Effector memory CD8-positive, alpha-beta T cell (primary cell): ENCODE measurements at regions not wholly inside any gene's neighbourhood (a gene's known extent, or its start where the extent isn't known, plus 50 kb on each side); places are given as distances from the start of the nearest gene placed in this dataset.

Experiments used
- ATAC-seq: fragments of 150-1000 bp; cut with Tn5 transposase; replicated peaks from 2 replicates; pipeline ENCODE4 v1.10.0; 2021; ENCODE audit warnings: mild to moderate bottlenecking, moderate library complexity
- DNase-seq, 3 experiments: peaks; one replicate each; pipeline ENCODE4 v3.0.0; 2021
- H3K27ac Mint-ChIP-seq, 2 donors: one replicate each; pipeline ENCODE4 v1.8.0; 2022; ENCODE audit warnings: mild to moderate bottlenecking in 2 of 2, mixed read lengths in 2 of 2, moderate library complexity in 2 of 2
- H3K27me3 Mint-ChIP-seq, 2 donors: one replicate each; pipeline ENCODE4 v1.8.0; 2022; ENCODE audit warnings: mixed read lengths in 2 of 2
- H3K36me3 Mint-ChIP-seq: one replicate; pipeline ENCODE4 v1.8.0; 2022; ENCODE audit warnings: mild to moderate bottlenecking, moderate library complexity, mixed read lengths; ENCODE audit not compliant: insufficient read depth
- H3K4me1 Mint-ChIP-seq, 2 donors: one replicate each; pipeline ENCODE4 v1.8.0; 2022; ENCODE audit warnings: low read depth in 2 of 2, mixed read lengths in 2 of 2
- H3K4me3 Mint-ChIP-seq, 2 donors: one replicate each; pipeline ENCODE4 v1.8.0; 2022; ENCODE audit warnings: mild to moderate bottlenecking in 2 of 2, mixed read lengths in 2 of 2, moderate library complexity in 2 of 2
- H3K9me3 Mint-ChIP-seq, 2 donors: one replicate each; pipeline ENCODE4 v1.8.0; 2022; ENCODE audit warnings: mixed read lengths in 2 of 2

- H3K27me3 Mint-ChIP-seq = peaks cover 31 to 34% of the 10 kb centered on the region in 2 donors
- H3K36me3 Mint-ChIP-seq = no peaks in the 10 kb centered on the region
- no peaks in the 10 kb centered on the region for H3K9me3 Mint-ChIP-seq
- no peaks in the 10 kb centered on the region for H3K4me1 Mint-ChIP-seq
- H3K27ac Mint-ChIP-seq = no peak overlapping the region
- ATAC-seq = no peak
- DNase-seq = no peak
- H3K4me3 Mint-ChIP-seq = no peak overlapping the region
Measured at GRCh38 chr6:166075925-166076324, 91.7 kb downstream of the TBXT start.

GRCh38 chr6:166075186-166075585 is 92.5 kb downstream of the TBXT start:
- Mint-ChIP-seq H3K9me3 (no peaks in the 10 kb centered on the region), H3K27ac (no peak overlapping the region), H3K36me3 (no peaks in the 10 kb centered on the region), H3K4me3 (no peak overlapping the region), H3K4me1 (no peaks in the 10 kb centered on the region), H3K27me3 (peaks cover 31 to 34% of the 10 kb centered on the region in 2 donors)
- DNase-seq (no peak), ATAC-seq (no peak)

GRCh38 chr6:166073082-166073481 is 94.6 kb downstream of the TBXT start:
- no peak for ATAC-seq
- Mint-ChIP-seq H3K27me3 (peaks cover 28 to 30% of the 10 kb centered on the region in 2 donors), H3K4me3 (no peak overlapping the region)

GRCh38 chr6:166068768-166069167 is 98.9 kb downstream of the TBXT start:
- Mint-ChIP-seq H3K27ac (no peak overlapping the region), H3K4me1 (no peaks in the 10 kb centered on the region), H3K36me3 (no peaks in the 10 kb centered on the region), H3K27me3 (peaks cover 28 to 31% of the 10 kb centered on the region in 2 donors), H3K9me3 (no peaks in the 10 kb centered on the region), H3K4me3 (no peak overlapping the region)
- no peak for ATAC-seq
- DNase-seq = no peak

More at GRCh38 chr6:166073082-166073481, 94.6 kb downstream of the TBXT start:
- DNase-seq = no peak
- Mint-ChIP-seq H3K36me3 (no peaks in the 10 kb centered on the region), H3K27ac (no peak overlapping the region), H3K4me1 (no peaks in the 10 kb centered on the region), H3K9me3 (no peaks in the 10 kb centered on the region)

- H3K4me1 Mint-ChIP-seq = no peaks in the 10 kb centered on the region
- ATAC-seq (no peak), DNase-seq (no peak)
- H3K4me3 Mint-ChIP-seq = no peak overlapping the region
- no peaks in the 10 kb centered on the region for H3K36me3 Mint-ChIP-seq
- H3K27me3 Mint-ChIP-seq = peaks cover 46 to 65% of the 10 kb centered on the region in 2 donors
- peaks cover 8 to 9% of the 10 kb centered on the region in 2 donors for H3K9me3 Mint-ChIP-seq
- no peak overlapping the region for H3K27ac Mint-ChIP-seq
Measured at GRCh38 chr6:166058064-166058739, 109.4 kb downstream of the TBXT start.

GRCh38 chr6:166057431-166057830 is 110.2 kb downstream of the TBXT start:
- no peak overlapping the region for H3K4me3 Mint-ChIP-seq
- no peak for ATAC-seq
- peaks cover 38 to 60% of the 10 kb centered on the region in 2 donors for H3K27me3 Mint-ChIP-seq
- H3K4me1 Mint-ChIP-seq = no peaks in the 10 kb centered on the region
- no peak overlapping the region for H3K27ac Mint-ChIP-seq
- H3K9me3 Mint-ChIP-seq = peaks cover 9 to 10% of the 10 kb centered on the region in 2 donors
- H3K36me3 Mint-ChIP-seq = no peaks in the 10 kb centered on the region
- no peak for DNase-seq

GRCh38 chr6:166056637-166057036 is 111.0 kb downstream of the TBXT start:
- Mint-ChIP-seq H3K27ac (no peak overlapping the region), H3K4me1 (no peaks in the 10 kb centered on the region), H3K4me3 (no peak overlapping the region), H3K27me3 (peaks cover 33 to 52% of the 10 kb centered on the region in 2 donors), H3K36me3 (no peaks in the 10 kb centered on the region), H3K9me3 (peaks cover 11 to 18% of the 10 kb centered on the region in 2 donors)
- ATAC-seq (no peak), DNase-seq (no peak)

- DNase-seq (no peak), ATAC-seq (no peak)
- Mint-ChIP-seq H3K27ac (no peak overlapping the region), H3K36me3 (no peaks in the 10 kb centered on the region), H3K4me3 (no peak overlapping the region), H3K9me3 (peaks cover 11 to 18% of the 10 kb centered on the region in 2 donors), H3K4me1 (no peaks in the 10 kb centered on the region), H3K27me3 (peaks cover 27 to 45% of the 10 kb centered on the region in 2 donors)
Measured at GRCh38 chr6:166055801-166056200, 111.8 kb downstream of the TBXT start.

GRCh38 chr6:166052837-166053236 is 114.8 kb downstream of the TBXT start:
- Mint-ChIP-seq H3K27me3 (peaks cover 13 to 33% of the 10 kb centered on the region in 2 donors), H3K27ac (no peak overlapping the region), H3K9me3 (peaks cover 11 to 18% of the 10 kb centered on the region in 2 donors), H3K36me3 (no peaks in the 10 kb centered on the region), H3K4me1 (no peaks in the 10 kb centered on the region), H3K4me3 (no peak overlapping the region)
- ATAC-seq (no peak), DNase-seq (no peak)

GRCh38 chr6:166050559-166050958 is 117.1 kb downstream of the TBXT start:
- H3K4me3 Mint-ChIP-seq = no peak overlapping the region
- H3K27ac Mint-ChIP-seq = no peak overlapping the region
- no peaks in the 10 kb centered on the region for H3K4me1 Mint-ChIP-seq
- H3K27me3 Mint-ChIP-seq = peaks cover 12 to 19% of the 10 kb centered on the region in 2 donors
- H3K9me3 Mint-ChIP-seq = peaks cover 8 to 12% of the 10 kb centered on the region in 2 donors
- no peaks in the 10 kb centered on the region for H3K36me3 Mint-ChIP-seq
- DNase-seq (no peak), ATAC-seq (no peak)

GRCh38 chr6:166046982-166047381 is 120.7 kb downstream of the TBXT start:
- Mint-ChIP-seq H3K36me3 (no peaks in the 10 kb centered on the region), H3K27me3 (peaks cover 20 to 32% of the 10 kb centered on the region in 2 donors), H3K9me3 (peaks cover 2 to 4% of the 10 kb centered on the region in 2 donors), H3K4me1 (no peaks in the 10 kb centered on the region), H3K4me3 (no peak overlapping the region), H3K27ac (no peak overlapping the region)
- ATAC-seq = no peak
- no peak for DNase-seq

GRCh38 chr6:166046226-166046625 is 121.4 kb downstream of the TBXT start:
- H3K36me3 Mint-ChIP-seq = no peaks in the 10 kb centered on the region
- DNase-seq (no peak), ATAC-seq (no peak)
- no peak overlapping the region for H3K27ac Mint-ChIP-seq
- no peak overlapping the region for H3K4me3 Mint-ChIP-seq
- H3K9me3 Mint-ChIP-seq = no peaks in the 10 kb centered on the region
- H3K4me1 Mint-ChIP-seq = no peaks in the 10 kb centered on the region
- H3K27me3 Mint-ChIP-seq = peaks cover 25 to 40% of the 10 kb centered on the region in 2 donors

- Mint-ChIP-seq H3K36me3 (no peaks in the 10 kb centered on the region), H3K27ac (no peak overlapping the region)
Measured at GRCh38 chr6:166045860-166046200, 121.8 kb downstream of the TBXT start.

GRCh38 chr6:166045173-166045859 is 122.3 kb downstream of the TBXT start:
- no peak for ATAC-seq
- no peak overlapping the region for H3K27ac Mint-ChIP-seq

More at GRCh38 chr6:166045860-166046200, 121.8 kb downstream of the TBXT start:
- Mint-ChIP-seq H3K4me3 (no peak overlapping the region), H3K4me1 (no peaks in the 10 kb centered on the region), H3K9me3 (no peaks in the 10 kb centered on the region), H3K27me3 (peaks cover 26 to 43% of the 10 kb centered on the region in 2 donors)
- ATAC-seq (no peak), DNase-seq (no peak)

More at GRCh38 chr6:166045173-166045859, 122.3 kb downstream of the TBXT start:
- peaks cover 29 to 42% of the 10 kb centered on the region in 2 donors for H3K27me3 Mint-ChIP-seq
- H3K4me1 Mint-ChIP-seq = no peaks in the 10 kb centered on the region
- no peaks in the 10 kb centered on the region for H3K9me3 Mint-ChIP-seq
- no peaks in the 10 kb centered on the region for H3K36me3 Mint-ChIP-seq
- no peak for DNase-seq
- no peak overlapping the region for H3K4me3 Mint-ChIP-seq
